ENCODE measurements at regions not wholly inside any gene's neighbourhood (a gene's known extent, or its start where the extent isn't known, plus 50 kb on each side); places are given as distances from the start of the nearest gene placed in this dataset.
"Not testable (repeated sequence)": the region's sequence is repeated elsewhere in the genome, so short reads cannot be mapped to it uniquely, and the experiment has no call there.

DNA sequence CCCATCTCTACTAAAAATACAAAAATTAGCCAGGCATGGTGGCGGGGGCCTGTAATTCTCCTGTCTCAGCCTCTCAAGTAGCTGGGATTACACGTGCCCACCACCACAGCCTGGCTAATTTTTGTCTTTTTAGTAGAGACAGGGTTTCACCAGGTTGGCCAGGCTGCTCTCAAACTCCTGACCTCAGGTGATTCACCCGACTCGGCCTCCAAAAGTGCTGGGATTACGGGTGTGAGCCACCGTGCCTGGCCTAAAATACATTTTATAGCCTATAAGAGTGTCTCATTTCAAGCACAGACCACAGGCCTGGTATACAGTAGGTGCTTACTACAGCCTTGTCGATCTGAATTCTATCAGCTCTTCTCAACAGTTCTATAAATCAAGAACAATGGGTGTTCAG is 139.5 kb upstream of the USP29 start:
- not testable (repeated sequence) for DNase-seq

DNA sequence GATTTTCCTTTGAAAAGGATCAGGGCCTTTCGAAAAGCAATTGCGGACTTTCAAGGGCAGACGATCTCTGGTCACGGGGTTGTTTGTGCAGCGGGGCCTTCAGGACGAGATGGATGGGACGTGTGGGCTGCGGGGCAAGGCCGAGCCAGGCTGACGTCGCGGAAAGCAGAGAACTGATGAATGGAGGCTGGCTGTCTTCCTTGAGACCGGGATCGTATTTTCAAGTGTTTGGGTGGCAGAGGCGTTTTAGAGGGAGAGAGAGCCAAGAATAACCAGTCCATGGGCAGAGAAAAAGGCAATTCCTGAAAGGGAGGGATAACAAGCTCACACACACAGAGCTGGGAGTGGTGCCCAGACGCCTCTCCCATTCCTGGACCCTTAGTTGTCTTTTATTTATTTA is 138.9 kb upstream of the USP29 start:
- no peak for DNase-seq

DNA sequence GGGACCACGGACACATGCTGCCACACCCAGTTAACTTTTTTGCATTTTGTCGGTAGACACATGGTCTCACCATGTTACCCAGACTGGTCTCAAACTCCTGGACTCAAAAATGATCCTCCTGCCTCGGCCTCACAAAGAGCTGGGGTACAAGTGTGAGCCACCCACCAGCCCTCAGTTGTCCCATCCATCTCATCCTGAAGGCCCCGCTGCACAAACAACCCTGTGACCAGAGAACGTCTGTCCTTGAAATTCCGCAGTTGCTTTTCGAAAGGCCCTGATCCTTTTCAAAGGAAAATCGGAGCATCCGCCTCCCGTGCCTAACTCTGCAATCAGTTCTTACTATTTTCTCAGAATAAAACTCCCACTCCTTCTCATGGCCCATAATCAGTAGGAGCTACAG is 138.3 kb upstream of the USP29 start:
- DNase-seq: not testable (repeated sequence)

DNA sequence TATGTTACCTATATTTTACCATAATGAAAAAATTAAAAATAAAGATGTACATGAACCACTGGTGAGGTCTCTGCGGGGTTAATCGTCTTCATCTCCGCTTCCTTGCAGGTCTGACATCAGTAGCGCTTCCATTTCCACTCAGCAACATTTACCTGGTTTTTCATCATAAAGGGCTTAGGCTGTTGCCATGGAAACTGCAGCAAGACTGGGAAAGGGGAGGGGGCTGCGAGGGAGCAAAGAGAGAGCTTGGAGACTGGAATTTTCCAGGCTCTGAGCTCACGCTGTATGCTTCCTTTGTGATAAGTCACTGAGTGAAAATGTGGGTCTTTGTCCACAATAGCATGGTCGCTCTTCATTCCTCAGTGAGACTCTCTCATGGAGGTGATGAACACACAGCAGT is 136.6 kb upstream of the USP29 start:
- no peak for DNase-seq

DNA sequence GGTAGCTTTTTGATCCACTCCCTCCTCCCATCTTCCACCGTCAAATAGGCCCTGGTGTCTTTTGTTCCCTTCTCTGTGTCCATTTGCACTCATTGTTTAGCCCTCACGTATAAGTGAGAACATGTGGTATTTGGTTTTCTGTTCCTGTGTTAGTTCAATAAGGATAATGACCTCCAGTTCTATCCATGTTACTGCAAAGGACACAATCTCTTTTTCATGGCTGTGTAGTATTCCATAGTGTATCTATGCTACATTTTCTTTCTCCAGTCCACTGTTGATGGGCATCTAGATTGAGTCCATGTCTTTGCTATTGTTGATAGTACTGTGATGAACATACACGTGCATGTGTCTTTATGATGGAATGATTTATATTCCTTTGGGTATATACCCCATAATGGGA is 136.0 kb upstream of the USP29 start:
- DNase-seq: no peak

DNA sequence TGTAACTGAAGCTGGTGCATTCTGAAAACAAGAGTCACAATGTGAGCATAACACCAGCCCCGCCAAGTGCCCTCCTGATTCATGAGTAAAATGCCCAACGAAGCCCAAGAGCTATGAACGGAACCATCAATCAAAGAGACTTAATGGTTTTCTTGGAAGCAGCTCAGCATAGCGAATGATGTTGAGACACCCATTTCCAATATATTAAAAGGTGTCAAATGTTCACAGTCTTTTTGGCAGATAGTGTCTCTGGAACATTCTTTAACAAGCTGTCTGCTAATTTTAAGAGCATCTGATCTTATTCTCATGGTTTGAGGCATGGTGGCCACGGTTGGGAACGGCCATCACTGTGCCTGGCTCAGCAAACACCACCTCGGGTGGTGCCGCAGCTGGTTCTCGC is 133.4 kb upstream of the USP29 start:
- no peak for DNase-seq

DNA sequence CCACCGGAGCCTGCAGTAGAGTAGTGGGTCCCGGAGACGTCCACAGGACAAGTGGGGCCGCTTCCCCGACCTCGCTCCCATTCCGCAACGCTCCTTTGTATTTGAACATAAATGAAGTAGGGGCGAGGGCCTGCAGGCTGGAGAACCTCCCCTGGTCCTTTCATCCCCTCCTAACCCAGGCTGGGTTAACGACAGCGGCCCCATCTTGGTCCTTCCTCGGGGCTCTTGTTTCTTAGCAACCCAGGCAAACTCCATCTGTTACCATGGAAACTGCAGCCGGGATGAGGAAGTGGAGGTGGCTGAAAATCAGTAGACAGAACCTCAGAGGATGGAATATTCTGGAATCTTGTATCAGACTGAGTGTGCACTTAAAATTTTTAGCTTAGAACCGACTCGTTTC is 132.6 kb upstream of the USP29 start:
- no peak for DNase-seq

DNA sequence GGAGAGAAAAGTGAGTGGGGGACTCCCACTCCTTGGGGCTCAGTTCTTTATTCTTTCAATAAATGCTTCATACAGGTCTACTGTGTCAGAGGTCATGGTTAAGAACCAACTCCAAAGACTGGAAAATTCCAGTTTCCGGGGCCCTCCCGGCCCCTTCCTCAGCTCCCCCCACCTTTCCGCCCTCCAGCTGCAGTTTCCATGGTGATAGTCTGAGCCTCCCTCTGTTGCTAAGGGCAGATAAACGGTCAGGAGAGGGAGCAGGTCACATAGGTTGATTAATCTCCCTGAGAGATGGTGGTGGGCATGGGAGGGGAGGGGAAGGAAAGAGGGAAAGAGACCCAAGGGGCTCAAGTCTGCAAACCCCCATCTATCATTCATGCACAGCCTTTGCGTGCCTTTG is 131.5 kb upstream of the USP29 start:
- DNase-seq: no peak

DNA sequence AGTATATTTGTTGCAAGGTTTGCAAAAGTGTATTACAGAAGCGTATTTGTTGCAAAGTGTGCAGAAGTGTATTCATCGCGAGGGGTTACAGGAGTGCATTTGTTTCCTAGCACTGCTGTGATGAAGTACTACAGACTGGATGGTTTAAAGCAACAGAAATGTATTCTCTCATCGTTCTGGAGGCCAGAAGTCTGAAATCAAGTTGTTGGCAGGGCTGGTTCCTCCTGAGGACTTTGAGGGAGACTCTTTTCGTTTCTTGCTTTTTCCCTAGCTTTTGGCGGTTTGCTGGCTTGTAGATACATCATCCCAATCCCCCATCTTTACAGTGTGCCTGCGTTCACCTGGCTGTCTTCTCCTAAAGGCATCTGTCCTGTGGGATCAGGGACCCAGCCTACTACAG is 127.9 kb upstream of the USP29 start:
- DNase-seq: no peak

DNA sequence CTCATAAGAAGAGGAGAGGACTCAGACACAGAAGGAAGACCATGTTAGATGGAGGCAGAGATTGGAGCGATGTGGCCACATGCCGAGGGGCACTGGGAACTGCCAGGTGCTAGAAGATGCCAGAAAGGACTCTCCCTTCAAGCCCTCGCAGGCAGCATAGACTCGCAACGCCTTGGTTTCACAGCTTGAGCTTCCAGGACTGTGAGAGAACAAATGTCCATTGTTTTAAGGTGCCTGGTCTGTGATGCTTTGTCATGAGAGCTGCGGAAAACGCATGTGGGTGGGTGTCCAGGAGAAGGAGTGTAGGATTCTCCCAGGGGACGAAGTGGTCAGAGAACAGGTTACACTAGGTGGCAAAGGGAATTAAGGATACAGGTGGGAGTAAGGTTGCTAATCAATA is 125.9 kb upstream of the USP29 start:
- no peak for DNase-seq

DNA sequence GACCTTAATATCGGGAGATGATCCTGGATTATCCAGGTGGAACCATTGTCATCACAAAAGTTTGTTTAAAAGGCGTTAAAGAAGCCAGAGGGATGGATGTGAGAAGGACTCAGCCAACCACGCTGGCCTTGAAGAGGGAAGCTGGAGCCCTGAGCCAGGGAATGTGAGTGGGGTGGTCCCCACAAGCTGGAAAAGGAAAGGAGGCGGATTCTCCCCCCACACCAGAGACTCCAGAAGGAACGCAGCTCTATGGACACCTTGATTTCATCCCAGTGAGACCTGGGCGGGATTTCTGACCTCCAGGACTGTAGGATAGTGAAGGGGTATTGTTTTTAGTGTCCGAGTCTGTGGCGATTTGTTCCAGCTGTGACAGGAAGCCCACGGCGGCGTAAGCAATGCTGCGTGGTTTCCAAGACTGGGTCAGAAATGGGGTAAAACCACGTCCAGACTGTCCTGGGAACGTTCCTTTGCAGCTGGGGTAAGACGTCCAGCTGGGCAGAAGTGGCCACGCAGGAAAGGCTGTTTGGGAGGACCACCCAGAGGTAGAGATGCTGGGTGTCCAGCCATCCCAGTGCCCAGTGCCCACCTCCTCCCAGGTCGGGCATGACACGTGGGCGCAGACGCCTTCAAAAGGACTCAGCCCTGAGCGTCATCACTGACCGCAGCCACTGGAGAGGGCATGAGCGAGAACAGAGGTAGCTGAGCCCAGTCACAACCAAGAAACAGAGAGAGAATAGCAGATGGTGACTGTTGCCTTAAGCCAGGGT is 125.4 kb upstream of the USP29 start:
- DNase-seq: no peak

DNA sequence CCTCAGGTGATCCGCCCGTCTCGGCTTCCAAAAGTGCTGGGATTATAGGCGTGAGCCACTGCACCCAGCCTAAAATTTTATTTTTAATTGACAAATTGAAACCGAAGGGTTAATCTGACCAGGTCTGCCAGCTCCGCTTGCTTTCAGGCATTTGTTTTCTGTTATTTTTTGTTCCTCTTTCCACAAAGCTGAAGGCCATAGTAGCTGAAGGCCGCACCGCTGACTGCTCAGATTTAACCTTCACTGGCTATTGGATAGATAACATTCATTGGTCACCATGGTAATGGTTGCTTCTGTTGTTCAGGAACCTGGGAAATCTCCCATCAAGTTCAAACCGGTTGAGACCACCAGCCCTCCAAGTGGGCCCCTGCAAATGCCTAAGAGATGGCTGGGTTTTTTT is 124.5 kb upstream of the USP29 start:
- no peak for DNase-seq

DNA sequence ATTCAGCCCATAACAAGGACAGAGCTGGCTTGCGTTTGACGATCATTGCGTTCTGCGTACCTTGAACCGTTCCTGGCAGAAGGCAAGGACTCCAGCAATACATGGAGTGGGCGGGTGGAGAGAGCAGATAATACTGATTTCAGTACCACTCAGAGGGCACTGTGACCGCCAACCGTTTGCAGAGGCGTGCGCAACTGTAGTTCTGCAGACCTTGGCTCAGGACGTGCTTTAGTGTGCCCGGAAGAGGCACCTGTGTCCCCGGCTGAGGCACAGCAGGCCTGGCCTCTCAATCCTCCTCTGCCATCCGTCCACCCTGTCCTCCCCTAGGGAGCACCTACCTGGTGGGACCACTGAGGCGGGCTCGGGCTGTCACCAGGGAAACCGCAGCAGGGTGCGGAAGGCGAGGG is 117.6 kb upstream of the USP29 start:
- DNase-seq: no peak

DNA sequence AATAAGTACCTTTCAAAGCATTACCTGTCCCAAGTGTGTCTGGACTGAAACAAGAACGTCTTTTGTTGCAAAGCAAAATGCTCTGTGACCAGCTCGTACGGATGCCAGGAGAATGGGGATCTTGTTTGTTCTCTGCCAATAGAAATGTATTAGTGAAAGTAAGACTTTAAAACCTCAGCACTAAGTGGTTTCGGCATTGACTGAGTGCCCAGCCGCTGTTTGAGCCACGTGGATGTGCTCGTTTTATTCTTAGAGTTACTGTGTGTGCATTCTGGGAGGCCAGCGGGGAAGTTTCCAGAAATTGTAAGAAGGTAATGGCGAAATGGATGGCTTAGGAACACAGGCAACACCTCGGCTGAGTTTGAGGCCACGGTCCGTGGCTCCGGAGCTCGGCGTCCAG is 117.1 kb upstream of the USP29 start:
- DNase-seq: no peak

DNA sequence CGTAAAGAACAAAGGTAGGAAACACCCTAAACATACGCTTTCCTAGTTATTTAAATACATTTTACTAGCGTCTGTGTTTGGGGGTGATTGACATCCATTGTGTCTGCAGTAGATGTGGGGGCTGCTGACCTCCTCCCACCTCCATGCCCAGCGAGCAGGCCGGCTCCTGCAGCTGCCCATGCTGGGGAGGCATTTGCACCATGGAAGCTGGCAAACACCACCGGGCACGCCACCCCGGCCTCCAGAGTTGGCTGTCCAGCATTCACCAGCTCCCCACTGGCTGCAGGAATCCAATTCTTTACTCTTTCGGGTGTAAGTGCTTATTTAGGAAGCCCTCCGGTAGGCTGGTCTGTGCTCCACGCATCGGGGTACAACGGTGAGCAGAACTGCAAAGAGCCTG is 115.4 kb upstream of the USP29 start:
- no peak for DNase-seq

DNA sequence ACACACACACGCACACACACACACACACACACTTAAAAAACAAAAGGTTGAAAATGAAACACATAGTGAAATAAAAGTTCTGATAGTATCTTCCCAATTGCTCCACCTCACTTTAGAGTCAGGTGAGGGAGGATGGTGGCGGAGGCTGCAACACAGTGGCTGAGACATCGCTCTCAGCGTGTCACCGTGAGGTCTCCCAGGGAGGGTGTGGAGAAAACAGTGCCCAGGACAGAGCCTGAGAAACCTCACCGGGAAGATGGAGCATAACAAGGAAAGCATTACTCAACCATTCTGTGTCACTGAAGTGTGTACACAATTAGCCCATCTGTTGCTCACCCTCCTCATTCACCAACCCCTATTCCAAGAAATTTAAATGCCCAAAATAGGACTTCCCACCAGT is 111.4 kb upstream of the USP29 start:
- no peak for DNase-seq

DNA sequence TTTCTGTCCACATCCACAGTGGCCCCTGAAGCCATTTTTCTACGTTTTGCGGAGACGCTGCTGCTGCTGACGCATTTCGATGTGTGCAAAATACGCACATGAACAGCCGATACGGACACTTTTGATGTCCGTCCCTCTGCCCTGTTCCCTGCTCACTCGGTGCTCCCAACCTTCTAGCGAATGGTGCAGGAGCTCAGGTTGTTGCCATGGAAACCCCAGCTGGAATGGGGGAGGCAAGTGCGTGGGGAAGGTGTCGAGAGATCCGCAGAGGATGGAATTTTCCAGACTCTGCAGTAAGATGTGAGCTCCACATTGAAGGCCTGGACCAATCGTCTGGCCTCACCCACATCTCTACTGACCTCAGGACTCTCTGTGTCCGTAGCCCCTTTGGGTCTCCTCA is 109.2 kb upstream of the USP29 start:
- DNase-seq: no peak

DNA sequence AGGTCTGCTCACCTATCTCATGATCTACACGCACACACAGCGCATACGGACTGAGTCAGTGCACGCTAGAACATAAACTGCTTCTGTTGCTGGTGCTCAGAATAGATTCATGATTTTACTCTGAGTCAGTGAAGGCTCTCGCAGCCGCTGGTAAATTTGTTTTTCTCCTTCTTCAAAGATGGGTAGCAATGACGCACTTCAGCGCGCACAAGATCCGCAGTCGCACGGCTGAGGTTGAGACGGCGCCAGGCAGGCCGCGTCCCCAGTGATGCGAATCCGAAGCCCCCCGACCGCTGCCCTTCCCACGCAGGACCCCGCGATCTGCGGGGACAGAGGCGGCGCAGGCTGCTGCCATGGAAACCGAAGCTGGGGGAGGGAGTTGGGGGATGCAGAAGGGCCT is 103.7 kb upstream of the USP29 start:
- no peak for DNase-seq

DNA sequence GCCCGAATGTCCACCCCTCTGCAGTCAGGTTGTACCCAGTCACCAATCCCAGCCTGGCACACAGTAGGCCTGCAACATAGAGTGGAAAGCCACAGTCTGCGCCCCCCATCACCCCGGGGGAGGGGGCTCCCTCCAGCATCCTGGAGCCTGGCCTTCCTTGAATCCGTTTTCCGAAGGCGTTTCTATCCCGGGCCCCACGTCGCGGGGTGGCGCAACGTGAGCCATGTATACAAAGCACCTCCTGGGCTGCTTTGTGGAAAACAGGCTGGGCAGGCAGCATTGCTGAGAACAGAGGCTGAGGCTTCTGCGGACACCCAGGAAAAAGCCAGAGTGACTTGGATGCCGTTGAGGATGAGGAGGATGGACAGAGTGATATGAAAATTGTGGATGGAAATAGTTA is 103.3 kb upstream of the USP29 start:
- no peak for DNase-seq

DNA sequence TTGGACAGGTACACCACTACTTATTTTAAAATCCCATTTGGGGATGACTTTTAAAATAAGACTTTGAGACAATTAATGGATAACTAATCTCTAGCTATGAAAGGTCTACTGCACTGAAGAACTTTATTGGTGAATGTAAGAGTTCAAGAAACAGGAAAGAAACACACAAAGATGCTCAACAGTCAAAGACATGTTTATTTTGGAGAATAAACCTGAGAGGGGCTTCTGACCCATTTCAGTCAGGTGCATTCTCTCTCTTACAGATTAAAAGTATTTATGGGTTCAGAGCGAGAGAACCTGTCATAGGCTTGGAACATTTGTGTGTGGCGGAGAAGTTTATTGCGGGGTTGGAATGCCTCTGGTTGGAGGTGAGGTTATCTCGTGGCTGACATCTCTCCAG is 94.3 kb upstream of the USP29 start:
- no peak for DNase-seq

DNA sequence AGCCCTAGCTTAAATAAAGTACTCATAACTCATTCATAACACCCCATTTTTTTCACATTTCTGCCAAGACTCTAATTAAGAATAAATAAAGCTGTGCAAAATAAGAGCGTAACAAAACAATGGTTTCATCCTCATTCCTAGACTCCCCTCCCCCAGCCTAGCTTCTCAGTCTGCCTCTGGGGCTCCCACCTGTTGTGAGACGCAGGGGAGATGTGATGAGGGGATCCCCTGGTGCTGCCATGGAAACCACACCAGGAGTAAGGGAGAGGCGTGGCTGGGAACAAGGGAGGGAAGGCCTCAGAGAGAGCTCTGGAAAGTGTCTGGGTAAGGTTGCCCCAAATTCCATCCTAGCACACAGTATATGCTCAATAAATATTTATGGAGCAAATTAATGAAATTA is 93.3 kb upstream of the USP29 start:
- no peak for DNase-seq

DNA sequence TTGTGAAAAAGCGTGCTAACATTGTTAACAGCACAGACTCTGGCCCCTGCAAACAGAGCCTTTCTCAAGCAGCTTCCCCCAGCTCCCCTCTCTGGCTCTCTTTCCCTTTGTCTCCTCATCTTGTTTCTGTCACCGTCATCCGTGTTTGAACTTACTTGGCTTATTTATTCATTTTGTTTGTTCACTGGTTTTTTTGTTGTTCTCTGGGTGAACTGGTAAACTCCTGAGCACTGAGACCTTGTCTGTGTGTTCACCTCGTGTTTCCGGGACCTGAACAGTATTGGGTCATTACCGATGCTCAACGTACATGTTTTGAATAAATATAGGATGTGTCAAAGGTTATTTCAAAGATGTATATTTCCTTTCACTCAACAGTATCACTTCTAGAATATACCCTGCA is 92.4 kb upstream of the USP29 start:
- no peak for DNase-seq

DNA sequence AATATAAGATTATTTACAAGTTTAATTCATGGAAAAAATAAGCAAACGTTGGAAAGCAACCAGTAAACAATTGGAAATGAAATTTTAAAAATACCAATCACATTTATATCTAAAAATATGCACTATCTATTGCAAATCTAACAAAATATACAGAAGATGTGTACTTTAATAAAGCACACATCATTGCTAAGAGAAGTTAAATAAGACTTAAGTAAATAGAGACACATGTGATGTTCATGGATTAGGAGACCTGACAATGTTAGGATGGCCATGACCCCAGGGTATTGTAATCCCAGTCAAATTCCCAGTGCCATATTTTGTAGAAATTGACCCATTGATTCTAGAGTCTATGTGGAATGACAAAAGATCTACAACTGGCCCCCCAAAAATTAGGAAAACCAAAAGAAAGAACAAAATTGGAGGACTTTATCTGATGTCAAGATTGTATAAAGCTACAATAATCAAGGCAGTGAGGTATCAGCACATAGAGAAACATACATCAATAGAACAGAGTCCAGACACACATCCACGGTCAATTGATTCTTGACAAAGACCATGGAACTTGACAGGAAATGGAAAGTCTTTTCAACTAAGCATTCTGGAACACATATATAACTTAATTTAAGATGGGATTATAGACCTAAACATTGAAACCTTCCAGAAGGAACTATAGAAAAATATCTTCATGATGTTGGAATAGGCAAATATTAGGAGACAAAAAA is 90.8 kb upstream of the USP29 start:
- no peak for DNase-seq

DNA sequence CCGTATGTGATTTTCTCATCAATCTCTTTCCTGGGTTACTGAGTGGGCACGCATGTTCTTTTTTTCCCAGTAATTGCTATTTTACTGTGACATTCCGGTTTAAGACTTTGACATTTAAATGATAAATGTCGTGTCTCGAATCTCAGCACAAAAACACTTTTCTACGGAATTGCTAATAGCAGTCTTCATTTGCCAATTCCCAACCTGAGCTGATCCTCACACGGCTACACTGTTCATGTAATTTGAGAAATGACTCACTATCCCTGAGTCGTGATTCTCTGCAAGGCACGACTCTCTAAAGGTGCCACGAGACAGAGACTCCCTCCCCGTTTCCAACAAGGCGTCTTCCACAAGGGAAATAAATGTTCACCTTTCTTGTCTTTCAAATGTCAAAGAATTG is 88.7 kb upstream of the USP29 start:
- no peak for DNase-seq

DNA sequence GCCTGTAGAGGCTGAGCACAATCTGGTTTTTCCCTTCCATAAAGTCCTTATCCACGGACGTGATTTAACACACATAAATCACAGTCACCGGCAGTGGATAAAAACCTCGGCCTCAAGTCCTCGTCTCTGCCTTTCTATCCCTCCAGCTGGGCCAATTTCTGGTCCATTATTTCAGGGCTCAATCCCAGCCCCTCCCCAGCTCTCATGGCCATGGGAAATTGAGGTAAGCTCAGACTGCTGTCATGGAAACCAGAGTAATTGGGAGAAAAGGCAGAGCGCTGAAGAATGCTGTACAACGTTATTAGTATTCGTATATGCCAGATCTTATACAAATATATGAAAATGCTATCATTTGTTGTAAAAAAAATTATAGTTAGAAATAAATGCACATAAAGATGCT is 86.2 kb upstream of the USP29 start:
- DNase-seq: no peak

Measured in T-helper 9 cell (primary cell).